CD4-positive, alpha-beta T cell (primary cell): ENCODE measurements at regions not wholly inside any gene's neighbourhood (a gene's known extent, or its start where the extent isn't known, plus 50 kb on each side); places are given as distances from the start of the nearest gene placed in this dataset.

Source experiments
- ATAC-seq: fragments of 200-7000 bp; cut with Tn5 transposase; one replicate; pipeline ENCODE4 v1.10.0; 2022; ENCODE audit warnings: mild to moderate bottlenecking; ENCODE audit not compliant: poor library complexity
- CTCF ChIA-PET: fragments of 350-600 bp; sonication (Branson Sonifier 250); formaldehyde crosslinking; loops from one replicate; lab custom pipeline; 2021; ENCODE audit warnings: antibody characterized with exemption, inconsistent platforms; lab: Charles Lee
- POLR2A ChIA-PET: fragments of 350-600 bp; sonication (Branson Sonifier 250); formaldehyde crosslinking; loops from one replicate; lab custom pipeline; 2021; ENCODE audit warnings: antibody characterized with exemption, inconsistent platforms; lab: Charles Lee
- DNase-seq, 14 experiments: peaks; one replicate each; pipeline ENCODE4 v3.0.0-alpha.2; 2013 to 2020; ENCODE audit warnings: mixed read lengths in 2 of 14
- H3K27ac ChIP-seq, 2 donors: one replicate each; pipeline versions ENCODE4 v1.5.1 to v1.7.0; 2013; ENCODE audit warnings: low read length in 2 of 2, low read depth in 1 of 2, mild to moderate bottlenecking in 1 of 2
- H3K27me3 ChIP-seq, 2 experiments: 1 replicate in 1 of 2; 2 replicates in 1 of 2; pipeline versions ENCODE4 v1.6.1 to v1.7.0; 2013; ENCODE audit warnings: low read length in 2 of 2, control low read depth in 1 of 2, mild to moderate bottlenecking in 1 of 2, moderate library complexity in 1 of 2; ENCODE audit not compliant: insufficient read depth in 2 of 2, control insufficient read depth in 1 of 2
- H3K36me3 ChIP-seq: one replicate; pipeline ENCODE4 v1.6.1; 2013; ENCODE audit warnings: low read length, control low read depth; ENCODE audit not compliant: insufficient read depth
- H3K4me1 ChIP-seq: one replicate; pipeline ENCODE4 v1.6.1; 2013; ENCODE audit warnings: low read length, control low read depth; ENCODE audit not compliant: insufficient read depth
- H3K4me3 ChIP-seq: one replicate; pipeline ENCODE4 v1.5.1; 2013; ENCODE audit warnings: mild to moderate bottlenecking, low read length, moderate library complexity
- H3K9me3 ChIP-seq, 2 experiments: 1 replicate in 1 of 2; 2 replicates in 1 of 2; pipeline versions ENCODE4 v1.6.1 to v1.7.0; 2013; ENCODE audit warnings: low read length in 2 of 2, mild to moderate bottlenecking in 2 of 2, control low read depth in 1 of 2, moderate library complexity in 1 of 2; ENCODE audit not compliant: control insufficient read depth in 1 of 2, insufficient read depth in 1 of 2
- H3K27ac Mint-ChIP-seq: one replicate; pipeline ENCODE4 v1.8.0; 2020; ENCODE audit warnings: mixed read lengths
- H3K27me3 Mint-ChIP-seq: one replicate; pipeline ENCODE4 v1.8.0; 2021; ENCODE audit warnings: mixed read lengths
- H3K36me3 Mint-ChIP-seq: one replicate; pipeline ENCODE4 v1.8.0; 2021; ENCODE audit warnings: low read depth, mixed read lengths
- H3K4me1 Mint-ChIP-seq: one replicate; pipeline ENCODE4 v1.8.0; 2021; ENCODE audit warnings: low read depth, mixed read lengths
- H3K4me3 Mint-ChIP-seq: one replicate; pipeline ENCODE4 v1.8.0; 2020; ENCODE audit warnings: mild to moderate bottlenecking, mixed read lengths
- H3K9me3 Mint-ChIP-seq: one replicate; pipeline ENCODE4 v1.8.0; 2020; ENCODE audit warnings: mixed read lengths
- intact Hi-C, 2 experiments: fragments of 100-400 bp; cut with DNase I in 1 of 2; cut with micrococcal nuclease in 1 of 2; formaldehyde crosslinking; loops; one replicate each; pipeline versions ENCODE4 v1.15.1 to v1.9.0; 2023 to 2025; cut with DNase I, micrococcal nuclease
- TF ChIP-seq, protein P1 (sequence below): fragments of 200-600 bp; IDR thresholded peaks from one replicate; pipeline ENCODE4 v1.8.0; 2022; ENCODE audit warnings: antibody characterized with exemption, mild to moderate bottlenecking

- ChIA-PET POLR2A (no interaction called here), CTCF (no interaction called here)
- TF ChIP-seq, protein P1, sequence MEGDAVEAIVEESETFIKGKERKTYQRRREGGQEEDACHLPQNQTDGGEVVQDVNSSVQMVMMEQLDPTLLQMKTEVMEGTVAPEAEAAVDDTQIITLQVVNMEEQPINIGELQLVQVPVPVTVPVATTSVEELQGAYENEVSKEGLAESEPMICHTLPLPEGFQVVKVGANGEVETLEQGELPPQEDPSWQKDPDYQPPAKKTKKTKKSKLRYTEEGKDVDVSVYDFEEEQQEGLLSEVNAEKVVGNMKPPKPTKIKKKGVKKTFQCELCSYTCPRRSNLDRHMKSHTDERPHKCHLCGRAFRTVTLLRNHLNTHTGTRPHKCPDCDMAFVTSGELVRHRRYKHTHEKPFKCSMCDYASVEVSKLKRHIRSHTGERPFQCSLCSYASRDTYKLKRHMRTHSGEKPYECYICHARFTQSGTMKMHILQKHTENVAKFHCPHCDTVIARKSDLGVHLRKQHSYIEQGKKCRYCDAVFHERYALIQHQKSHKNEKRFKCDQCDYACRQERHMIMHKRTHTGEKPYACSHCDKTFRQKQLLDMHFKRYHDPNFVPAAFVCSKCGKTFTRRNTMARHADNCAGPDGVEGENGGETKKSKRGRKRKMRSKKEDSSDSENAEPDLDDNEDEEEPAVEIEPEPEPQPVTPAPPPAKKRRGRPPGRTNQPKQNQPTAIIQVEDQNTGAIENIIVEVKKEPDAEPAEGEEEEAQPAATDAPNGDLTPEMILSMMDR = no peak
- H3K4me1 Mint-ChIP-seq = no peaks in the 10 kb centered on the region
- no peak overlapping the region for H3K27ac Mint-ChIP-seq
- H3K9me3 ChIP-seq = peaks cover 0 to 25% of the 10 kb centered on the region in 2 experiments
- ATAC-seq (no peak), DNase-seq (no peak)
- H3K27ac ChIP-seq = no peak overlapping the region
- no peaks in the 10 kb centered on the region for H3K9me3 Mint-ChIP-seq
- H3K36me3 ChIP-seq = no peaks in the 10 kb centered on the region
- no peaks in the 10 kb centered on the region for H3K4me1 ChIP-seq
- peaks cover 5% of the 10 kb centered on the region for H3K27me3 Mint-ChIP-seq
- H3K27me3 ChIP-seq = no peaks in the 10 kb centered on the region
- no peaks in the 10 kb centered on the region for H3K36me3 Mint-ChIP-seq
- intact Hi-C loops = no loop called here
- H3K4me3 Mint-ChIP-seq = no peak overlapping the region
- H3K4me3 ChIP-seq = no peak overlapping the region
These were observed 1465.0 kb downstream of the TBC1D22A start for GRCh38 chr22:48227341-48228018.

DNA sequence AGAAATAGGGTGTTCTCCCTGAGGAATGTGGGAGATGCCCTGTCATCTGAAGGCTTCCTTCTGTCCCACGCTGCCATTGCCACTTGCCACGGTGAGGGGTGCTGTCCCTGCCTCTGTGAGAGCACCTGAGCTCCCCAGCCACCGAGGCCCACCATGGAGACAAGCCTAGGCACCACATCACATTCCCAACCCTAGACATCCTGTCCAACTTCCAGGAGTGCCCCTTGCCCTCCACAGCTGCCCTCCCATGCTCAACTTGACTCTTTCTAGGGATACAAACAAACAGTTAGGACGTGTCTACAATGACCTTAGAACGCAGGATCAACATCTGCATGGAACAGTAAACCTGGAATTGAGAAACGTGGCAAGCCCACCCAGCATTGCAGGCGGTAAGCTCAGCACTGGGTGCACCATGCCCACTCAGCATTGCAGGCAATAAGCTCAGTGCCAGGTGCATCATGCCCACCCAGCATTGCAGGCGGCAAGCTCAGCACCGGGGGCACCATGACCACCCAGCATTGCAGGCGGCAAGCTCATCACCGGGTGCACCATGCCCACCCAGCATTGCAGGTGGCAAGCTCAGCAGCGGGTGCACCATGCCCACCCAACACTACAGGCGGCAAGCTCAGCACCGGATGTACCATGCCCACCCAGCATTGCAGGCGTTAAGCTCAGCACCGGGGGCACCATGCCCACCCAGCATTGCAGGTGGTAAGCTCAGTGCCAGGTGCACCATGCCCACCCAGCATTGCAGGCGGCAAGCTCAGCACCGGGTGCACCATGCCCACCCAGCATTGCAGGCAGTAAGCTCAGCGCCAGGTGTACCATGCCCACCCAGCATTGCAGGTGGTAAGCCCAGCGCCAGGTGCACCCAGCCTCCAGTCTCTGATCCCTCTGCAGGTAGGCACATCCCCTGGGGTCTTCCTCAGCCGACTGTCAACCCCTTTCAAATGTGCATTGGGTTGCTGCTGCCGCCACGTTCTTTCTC lies 1463.9 kb downstream of the TBC1D22A start:
- H3K4me1 Mint-ChIP-seq = no peaks in the 10 kb centered on the region
- intact Hi-C loops = no loop called here
- Histone ChIP-seq H3K4me1 (no peaks in the 10 kb centered on the region), H3K36me3 (no peaks in the 10 kb centered on the region), H3K4me3 (no peak overlapping the region), H3K9me3 (peaks cover 0 to 25% of the 10 kb centered on the region in 2 experiments), H3K27ac (no peak overlapping the region), H3K27me3 (no peaks in the 10 kb centered on the region)
- TF ChIP-seq, protein P1 = no peak
- H3K36me3 Mint-ChIP-seq = no peaks in the 10 kb centered on the region
- H3K27ac Mint-ChIP-seq = no peak overlapping the region
- DNase-seq (peak in 1 of 14 experiments; percentile 2), ATAC-seq (no peak)
- ChIA-PET CTCF (no interaction called here), POLR2A (no interaction called here)
- no peak overlapping the region for H3K4me3 Mint-ChIP-seq
- H3K9me3 Mint-ChIP-seq = no peaks in the 10 kb centered on the region
- H3K27me3 Mint-ChIP-seq = peaks cover 5% of the 10 kb centered on the region

DNA sequence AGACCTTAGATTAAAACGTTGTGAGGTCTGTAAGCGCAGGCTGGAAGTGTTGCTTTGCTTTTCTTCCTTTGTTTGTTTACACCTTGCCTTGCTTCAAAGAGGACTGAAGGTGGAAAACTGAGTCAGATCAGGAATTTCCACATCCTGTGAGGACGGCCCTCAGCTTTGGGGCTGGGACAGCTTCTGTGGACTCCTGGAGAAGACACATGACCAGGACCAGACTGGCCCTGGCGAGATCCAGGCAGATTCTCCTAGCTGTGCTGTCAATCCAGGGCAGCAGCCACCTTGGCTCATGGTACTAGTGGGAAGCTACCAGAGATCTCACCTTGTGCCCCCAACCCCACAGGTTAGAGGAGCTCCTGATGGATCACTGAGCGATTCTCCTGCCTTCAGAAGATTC lies 1461.9 kb downstream of the TBC1D22A start:
- H3K27me3 Mint-ChIP-seq = peaks cover 5% of the 10 kb centered on the region
- Histone ChIP-seq H3K9me3 (peaks cover 0 to 25% of the 10 kb centered on the region in 2 experiments), H3K36me3 (no peaks in the 10 kb centered on the region), H3K27me3 (no peaks in the 10 kb centered on the region), H3K4me1 (no peaks in the 10 kb centered on the region), H3K27ac (no peak overlapping the region), H3K4me3 (no peak overlapping the region)
- H3K9me3 Mint-ChIP-seq = no peaks in the 10 kb centered on the region
- ChIA-PET CTCF (no interaction called here), POLR2A (no interaction called here)
- H3K4me1 Mint-ChIP-seq = no peaks in the 10 kb centered on the region
- ATAC-seq (no peak), DNase-seq (peak in 1 of 14 experiments; percentile 1)
- no peak overlapping the region for H3K4me3 Mint-ChIP-seq
- TF ChIP-seq, protein P1 = no peak
- no peaks in the 10 kb centered on the region for H3K36me3 Mint-ChIP-seq
- no peak overlapping the region for H3K27ac Mint-ChIP-seq
- intact Hi-C loops = no loop called here
